Mammary epithelial cell (primary cell): ENCODE measurements at regions not wholly inside any gene's neighbourhood (a gene's known extent, or its start where the extent isn't known, plus 50 kb on each side); places are given as distances from the start of the nearest gene placed in this dataset.

Experiments
- EZH2 ChIP-seq: IDR thresholded peaks from 2 replicates; pipeline ENCODE4 v1.6.1; 2012; ENCODE audit warnings: low read length, inconsistent platforms, borderline replicate concordance
- TF ChIP-seq, protein P1 (sequence below), 2 donors: IDR thresholded peaks in 1 of 2; conservative IDR thresholded peaks in 1 of 2; 2 replicates each; pipeline ENCODE4 v1.5.1; 2011 to 2012; ENCODE audit warnings: inconsistent platforms in 2 of 2, low read length in 2 of 2, mild to moderate bottlenecking in 2 of 2, control low read depth in 1 of 2, low read depth in 1 of 2; ENCODE audit not compliant: insufficient read depth in 1 of 2; ENCODE audit errors: extremely low read depth in 1 of 2

DNA sequence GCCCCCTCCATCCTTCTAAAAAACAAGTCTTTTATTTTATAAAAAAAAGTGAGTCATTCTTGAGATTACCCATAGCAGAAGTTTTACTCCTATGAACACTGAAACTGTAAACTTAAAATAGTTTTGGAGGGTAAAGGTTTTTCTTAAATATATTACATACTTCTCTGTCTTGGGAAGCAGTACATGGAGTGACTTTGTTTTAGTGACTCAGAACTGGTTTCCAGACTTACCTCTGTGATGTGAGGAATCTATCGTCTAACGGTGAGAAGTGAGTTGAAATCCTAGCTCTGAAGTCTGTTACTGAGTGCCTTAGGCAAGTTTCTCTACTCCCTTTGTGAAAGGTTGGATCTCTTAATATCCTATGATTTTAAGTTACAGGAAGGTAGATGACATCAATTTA is 176.3 kb upstream of the POU3F1 start:
- TF ChIP-seq EZH2: no peak
- TF ChIP-seq, protein P1, sequence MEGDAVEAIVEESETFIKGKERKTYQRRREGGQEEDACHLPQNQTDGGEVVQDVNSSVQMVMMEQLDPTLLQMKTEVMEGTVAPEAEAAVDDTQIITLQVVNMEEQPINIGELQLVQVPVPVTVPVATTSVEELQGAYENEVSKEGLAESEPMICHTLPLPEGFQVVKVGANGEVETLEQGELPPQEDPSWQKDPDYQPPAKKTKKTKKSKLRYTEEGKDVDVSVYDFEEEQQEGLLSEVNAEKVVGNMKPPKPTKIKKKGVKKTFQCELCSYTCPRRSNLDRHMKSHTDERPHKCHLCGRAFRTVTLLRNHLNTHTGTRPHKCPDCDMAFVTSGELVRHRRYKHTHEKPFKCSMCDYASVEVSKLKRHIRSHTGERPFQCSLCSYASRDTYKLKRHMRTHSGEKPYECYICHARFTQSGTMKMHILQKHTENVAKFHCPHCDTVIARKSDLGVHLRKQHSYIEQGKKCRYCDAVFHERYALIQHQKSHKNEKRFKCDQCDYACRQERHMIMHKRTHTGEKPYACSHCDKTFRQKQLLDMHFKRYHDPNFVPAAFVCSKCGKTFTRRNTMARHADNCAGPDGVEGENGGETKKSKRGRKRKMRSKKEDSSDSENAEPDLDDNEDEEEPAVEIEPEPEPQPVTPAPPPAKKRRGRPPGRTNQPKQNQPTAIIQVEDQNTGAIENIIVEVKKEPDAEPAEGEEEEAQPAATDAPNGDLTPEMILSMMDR (conservative IDR thresholded peaks at IDR 0.05 in 1 of 2, IDR thresholded peaks at IDR 0.05 in 1 of 2; ENCODE audit: extremely low read depth in 1 of 2, insufficient read depth in 1 of 2, low read depth in 1 of 2, low read length in 2 of 2): no peak
